GM19328 (cell line): ENCODE measurements at regions not wholly inside any gene's neighbourhood (a gene's known extent, or its start where the extent isn't known, plus 50 kb on each side); places are given as distances from the start of the nearest gene placed in this dataset.

Experiments used
- ATAC-seq: cut with Tn5 transposase; IDR thresholded peaks from one replicate; pipeline ENCODE4 v1.9.1; 2021; ENCODE audit warnings: mild to moderate bottlenecking, moderate library complexity; ENCODE audit not compliant: unreplicated experiment

DNA sequence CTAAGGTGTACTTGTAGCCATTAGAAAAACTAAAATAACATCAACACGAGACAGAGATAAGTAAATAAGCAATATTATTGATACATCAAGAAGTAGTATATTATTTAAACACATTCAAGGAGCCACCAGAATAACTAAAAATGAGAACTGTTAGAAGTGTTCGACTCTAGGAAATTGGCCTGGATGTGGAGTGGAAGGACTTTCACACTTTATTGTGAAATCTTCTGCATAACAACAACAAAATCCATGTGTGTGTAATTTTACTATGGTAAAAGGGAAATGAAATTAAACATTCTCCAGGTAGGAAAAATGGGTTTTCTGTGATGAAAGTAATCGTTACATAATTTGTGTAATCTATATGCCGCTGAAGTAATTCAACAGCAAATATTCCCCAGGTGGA lies 96.3 kb upstream of the RNF152 start:
- no peak for ATAC-seq

DNA sequence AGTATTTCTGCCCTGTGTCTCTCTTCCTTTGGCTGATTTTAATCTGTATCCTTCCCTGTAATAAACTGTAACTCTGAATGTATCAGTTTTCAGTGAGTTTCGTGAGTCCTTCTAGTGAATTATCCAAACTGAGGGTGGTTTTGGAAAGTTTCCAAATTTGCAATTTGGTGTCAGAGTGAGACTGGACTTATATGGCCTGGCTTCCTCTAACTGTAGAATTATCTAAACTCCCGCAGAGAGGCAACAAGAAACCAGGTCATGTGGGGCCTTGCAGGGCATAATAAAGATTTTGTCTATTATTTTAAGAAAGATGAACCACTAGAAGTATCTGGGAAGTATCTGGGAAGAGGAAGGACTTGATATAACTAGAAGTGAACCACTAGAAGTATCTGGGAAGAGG lies 95.3 kb upstream of the RNF152 start:
- no peak for ATAC-seq

DNA sequence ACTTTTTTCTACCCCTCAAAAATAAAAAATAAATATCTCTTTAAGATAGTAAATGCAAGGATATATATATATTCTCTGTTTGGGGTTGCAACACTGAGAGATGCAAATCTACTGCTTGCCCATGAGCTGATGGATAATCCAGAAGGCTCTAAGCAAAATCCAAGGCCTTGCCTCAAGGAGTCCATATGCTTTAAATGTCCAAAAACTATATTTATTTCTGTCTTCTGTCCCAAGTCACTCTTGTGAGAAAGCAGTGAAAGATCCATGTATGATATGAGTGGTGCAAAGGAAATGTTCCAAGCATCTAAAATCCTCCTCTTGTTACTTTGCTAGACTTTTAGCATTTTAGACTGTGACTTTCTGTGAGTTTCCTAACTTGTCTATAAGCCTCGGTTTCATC lies 92.9 kb upstream of the RNF152 start:
- ATAC-seq: no peak

DNA sequence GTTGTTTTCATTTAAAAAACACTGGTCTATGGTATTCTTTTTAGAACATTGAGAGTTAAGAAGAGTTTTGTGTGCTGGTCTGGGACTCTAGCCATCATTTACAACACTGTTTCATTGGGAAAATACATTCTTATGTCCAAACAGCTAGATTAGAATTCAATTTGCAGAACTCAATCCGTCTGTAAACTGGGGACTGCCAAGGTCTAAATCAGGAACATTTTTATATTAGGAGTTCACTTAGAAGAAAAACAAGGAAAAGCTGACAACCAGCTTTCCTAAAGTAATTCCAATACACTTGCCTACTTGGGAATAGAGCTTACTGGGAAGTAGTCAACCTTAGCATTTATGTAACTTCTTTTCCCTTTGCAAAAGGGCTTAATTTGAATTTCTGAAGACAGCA lies 91.5 kb upstream of the RNF152 start:
- ATAC-seq: no peak

DNA sequence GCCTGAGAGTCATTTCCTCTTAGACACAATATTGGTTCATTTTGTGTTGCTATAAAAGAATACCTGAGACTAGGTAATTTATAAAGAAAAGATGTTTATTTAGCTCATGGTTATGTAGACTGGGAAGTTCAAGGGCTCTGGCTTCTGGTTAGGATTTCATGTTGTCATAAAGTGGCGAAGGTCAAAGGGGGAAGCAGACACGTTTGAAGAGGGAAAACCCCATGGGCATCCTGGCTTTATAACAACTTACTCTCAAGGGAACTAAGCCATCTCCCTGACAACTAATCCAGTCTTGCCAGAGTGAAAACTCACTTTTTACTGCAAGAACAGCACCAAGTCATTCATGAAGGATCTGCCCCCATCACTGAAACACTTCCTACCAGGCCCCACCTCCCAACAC lies 89.7 kb upstream of the RNF152 start:
- no peak for ATAC-seq

DNA sequence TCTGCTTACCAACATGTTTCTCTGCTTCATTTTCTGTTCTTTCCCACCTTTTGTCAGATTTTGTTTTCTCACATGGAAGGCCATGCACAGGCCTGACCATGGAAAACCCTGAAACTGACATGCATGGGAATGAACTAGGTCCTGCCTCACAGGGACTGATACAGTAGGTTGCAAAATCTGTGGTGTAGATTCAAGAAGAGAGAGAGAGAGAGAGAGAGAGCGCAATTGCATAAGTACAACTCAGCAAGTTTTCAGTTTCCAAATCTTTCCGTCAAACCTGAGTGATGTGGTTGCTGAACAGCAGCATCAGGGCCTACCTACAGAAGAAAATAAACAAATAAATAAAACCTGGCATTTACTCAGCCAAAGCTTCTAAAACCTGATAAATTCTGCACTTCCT lies 87.5 kb upstream of the RNF152 start:
- ATAC-seq: no peak

DNA sequence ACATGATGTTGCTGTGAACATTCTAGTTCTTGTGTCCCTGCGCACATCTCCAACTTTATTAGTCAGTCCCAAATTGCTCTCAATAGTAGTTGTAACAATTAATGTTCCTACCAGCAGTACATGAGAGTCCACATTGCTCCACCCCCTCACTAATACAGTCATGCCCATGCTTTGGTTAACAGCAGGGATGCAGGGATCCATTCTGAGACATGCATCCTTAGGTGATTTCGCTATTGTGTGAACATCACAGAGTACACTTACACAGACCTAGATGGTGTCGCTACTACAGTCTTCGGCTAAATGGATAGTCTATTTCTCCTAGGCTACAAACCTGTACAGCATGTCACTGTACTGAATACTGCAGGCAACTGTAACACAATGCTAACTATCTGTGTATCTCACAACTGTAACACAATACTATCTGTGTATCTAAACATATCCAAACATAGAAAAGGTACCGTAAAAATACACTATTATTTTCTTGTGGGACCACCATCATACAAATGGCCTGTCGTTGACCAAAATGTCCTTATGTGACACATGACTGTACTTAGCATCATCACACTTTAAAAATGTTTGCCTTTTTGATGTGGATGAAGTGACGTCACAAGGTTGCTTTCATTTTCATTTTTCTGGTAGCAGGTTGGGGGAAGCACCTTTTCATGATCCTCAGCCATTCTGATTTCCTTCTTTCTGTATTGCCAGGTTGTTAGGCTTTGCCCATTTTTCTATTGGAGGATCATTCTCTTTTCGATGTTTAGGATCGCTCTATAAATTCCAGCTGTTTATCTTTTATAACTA lies 82.9 kb upstream of the RNF152 start:
- ATAC-seq: no peak

DNA sequence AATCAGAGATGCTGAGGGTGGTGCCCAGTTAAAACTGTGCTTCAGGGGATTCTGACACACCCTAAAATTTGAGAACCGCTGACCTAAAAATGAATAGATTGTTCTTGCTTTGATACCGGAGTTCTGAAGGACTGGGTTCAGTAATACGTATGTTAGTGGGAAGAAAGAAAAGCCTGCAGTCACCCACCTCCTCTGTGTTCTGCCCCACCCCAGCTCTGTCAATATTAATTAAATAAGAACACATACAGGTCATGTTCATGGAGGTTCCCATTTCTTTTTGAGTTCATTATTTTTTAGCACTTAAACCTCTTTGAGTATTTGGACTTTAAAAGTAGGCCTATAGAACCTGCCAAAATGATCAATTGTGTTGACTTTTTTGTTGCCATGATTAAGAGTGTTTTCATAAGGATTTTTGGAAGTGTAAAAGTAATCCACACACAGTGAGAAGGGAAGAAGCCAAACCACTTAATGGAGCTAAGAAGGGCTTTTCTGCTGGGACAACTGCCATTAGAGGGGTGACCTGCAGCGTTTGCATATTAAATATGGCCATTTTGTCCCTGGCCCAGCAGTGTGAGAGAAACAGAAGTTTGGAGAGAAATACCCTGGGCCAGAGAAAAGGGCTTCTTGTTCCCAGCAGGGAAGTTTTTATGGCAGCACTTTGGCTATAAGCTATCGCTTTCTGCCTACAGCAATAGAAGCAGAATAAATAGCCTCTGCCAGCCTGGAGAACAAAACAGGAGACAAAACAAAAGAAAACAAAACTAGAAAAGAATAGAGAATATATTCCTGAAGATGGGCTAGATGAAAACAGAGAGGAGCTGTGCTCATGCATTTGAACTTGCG lies 80.7 kb upstream of the RNF152 start:
- ATAC-seq: no peak

DNA sequence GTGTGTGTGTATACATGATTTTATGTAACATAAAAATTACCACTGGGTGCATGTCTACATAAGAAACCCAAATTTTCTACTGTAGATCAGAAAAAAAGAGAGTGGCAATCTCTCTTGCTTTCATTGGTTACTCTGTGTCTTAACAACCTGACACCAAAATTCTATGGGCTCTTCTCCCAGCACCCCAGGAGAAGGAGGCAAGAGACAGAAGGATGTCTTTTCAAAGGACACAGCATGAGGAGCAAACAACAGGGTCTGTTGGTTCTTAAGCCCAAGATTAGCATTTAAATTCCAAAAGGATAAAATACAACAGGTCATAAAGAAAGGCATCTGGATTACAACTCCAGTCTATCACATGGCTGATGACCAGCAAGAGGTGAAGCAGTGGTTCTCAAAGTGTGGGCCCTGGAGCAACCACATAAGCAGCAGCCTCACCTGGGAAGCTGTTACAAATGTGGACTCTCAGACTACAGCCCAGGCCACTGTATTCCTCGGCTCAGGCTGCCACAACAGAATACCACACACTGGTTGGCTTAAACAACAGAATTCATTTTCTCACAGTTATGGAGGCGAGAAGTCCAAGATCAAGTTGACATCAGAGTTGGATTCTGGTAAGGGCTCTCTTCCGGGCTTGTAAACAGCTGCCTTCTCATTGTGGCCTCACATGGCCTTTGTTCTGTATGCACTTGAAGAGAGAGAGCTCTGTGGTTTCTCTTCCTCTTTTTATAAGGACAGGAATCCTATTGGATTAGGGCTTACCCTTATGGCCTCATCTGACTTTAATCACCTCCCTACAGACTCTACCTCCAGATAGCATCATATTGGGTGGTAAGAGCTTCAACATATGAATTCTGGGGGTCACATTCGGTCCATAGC lies 79.8 kb upstream of the RNF152 start:
- ATAC-seq: peak; percentile 84

DNA sequence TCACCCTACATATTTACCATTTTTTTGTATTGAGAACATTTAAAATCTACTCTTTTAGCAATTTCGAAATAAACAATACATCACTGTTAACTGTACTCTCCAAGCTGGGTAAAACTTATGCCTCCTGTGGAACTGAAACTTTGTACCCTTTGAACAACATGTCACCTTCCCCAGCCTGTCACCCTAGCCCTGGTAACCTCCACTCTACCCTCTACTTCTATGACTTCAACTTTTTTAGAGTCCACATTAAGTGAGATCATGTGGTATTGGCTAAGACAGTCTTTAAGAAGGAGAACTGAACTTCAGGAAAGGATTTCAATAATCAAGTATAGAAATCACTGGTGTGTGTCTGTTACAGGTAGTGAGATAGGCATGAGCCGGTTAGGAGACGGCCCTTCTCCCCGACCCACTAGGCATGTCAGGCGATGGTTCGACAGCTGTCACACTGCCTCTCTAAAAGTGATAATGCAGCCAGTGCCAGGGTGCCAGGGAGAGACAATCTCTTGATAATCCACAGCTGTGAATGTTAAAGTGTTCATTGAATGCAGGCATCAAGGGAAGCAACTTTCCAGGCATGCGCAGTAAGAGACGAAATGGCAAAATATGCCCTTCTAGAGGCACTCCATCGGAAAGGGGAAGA lies 74.6 kb upstream of the RNF152 start:
- ATAC-seq: no peak

DNA sequence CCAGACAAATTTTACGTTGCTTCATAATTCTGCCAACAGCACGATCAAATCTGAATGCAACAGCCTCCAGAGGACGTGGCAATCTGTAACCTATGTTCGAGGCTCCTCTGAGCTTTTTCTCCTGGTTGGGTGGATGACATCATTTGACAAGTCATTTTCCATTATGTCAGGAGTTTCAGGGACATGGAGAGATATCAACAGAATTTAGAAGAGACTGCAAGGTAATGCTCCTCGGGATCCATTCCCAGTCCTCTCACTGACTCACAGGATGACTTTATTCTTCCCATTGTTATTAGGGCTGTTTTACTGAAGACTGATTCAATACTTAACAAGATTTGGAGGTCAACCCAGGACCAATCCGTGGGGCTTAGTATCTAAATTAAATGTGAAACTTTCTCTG lies 72.5 kb upstream of the RNF152 start:
- ATAC-seq: no peak

DNA sequence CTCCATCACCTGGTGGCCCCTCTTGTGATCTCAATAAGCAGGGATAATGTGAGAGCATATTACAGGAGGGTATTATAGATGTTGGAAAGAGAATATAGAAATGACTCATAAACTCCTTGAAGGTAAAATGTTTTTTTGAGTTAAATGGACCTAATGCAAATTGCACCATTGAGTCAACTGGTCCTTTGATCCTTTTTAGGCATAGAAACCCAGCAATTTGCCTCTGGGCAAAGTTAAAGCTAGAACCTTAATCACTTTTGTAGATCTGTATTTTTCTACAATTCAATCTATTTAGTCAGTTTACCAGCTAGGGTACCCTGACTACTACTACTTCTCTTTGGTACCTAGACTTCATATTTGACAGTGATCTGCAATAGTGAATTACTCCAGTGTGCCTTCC lies 71.8 kb upstream of the RNF152 start:
- no peak for ATAC-seq

DNA sequence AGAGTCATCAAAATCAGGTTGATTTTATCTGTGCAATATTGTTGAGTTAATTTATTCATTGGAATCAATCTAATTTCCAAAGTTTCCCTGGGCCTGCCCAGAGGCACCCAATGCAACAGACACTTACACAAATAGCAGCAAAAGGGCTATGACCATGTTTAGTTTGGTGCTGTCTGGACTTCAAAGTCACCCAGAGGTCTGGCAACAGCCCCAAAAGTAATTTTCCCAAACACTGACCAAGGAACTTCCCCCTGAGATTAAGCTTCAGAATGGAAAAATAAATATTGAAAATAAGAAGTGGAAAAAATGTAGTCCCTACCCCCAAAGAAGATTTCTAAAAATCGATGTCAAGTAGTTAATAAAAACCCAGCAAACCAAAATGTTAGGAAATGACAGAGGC lies 70.9 kb upstream of the RNF152 start:
- ATAC-seq: no peak

DNA sequence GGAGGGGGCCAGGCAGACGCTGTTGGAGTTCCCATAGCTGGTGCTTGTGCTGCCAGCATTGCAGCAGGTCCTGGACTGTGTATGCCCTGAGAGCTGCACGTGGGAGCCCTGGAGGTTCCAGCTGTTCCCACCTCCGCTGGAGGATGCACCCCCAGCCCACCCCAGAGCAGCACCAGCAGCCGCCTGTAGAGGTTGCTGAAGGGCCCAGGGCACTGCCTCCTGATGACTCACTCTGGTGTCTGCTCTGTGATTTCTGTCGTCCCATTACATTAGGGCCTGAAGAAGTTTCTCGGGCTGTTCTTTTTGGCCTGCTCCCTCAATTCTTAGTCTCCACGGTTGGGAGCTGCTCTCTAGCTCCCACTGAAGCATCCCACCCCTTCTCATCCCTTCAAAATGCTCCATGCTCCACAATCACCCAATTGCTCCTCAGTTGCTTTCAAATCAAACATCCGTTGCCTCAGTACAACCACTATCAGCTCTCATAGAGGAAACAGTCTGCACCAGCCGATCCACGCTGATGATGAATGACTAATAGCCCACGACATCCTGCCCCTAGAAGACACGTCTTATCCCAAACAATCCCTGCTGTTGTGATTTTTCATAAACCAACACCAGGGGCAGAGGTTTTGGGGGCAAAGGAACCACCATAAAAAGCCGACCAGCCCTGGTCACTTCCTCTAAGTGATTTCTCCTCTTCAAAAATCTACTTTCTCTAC lies 65.2 kb upstream of the RNF152 start:
- no peak for ATAC-seq

DNA sequence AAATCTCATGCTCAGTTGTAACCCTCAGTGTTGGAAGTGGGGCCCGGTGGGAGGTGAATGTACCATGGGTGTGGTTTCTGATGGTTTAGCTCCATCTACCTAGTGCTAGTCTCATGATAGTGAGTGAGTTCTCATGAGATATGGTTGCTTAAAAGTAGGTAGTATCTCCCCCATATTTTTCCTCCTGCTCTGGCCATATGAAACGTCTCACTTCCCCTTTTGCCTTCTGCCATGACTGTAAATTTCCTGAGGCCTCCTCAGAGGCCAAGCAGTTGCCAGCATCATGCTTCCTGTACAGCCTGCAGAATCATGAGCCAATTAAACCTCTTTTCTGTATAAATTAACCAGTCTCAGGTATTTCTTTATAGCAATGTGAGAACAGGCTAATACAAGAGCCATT lies 62.8 kb upstream of the RNF152 start:
- no peak for ATAC-seq

DNA sequence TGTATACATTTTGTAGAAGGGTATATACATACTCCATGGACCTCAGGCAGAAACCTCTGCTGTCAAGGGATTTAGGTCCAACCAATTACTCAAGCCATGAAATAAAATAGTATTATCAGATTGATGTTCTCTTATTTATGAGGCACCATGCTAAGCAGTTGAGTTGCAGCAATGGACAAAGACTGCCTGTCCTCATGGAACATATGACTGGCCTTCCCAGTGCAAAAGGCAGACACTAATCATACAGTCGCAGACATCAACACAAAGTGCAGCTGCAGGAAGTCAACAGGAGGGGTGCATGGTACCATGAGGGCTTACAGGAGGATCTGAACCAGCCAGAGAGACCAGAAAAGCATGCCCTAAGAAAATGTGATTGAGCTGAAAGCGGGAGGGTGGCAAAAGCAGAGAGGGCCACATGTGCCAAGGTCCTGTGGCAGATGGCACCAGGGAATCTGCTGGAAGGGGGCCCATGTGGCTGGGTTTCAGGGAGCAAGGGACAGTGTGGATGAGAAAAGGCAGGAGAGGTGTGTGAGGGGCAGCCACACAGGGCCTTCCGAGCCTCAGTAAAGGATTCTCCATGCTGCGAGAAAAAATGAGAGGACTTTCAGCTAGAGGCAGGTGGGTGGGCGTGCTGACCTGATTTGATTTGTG lies 61.4 kb upstream of the RNF152 start:
- no peak for ATAC-seq

DNA sequence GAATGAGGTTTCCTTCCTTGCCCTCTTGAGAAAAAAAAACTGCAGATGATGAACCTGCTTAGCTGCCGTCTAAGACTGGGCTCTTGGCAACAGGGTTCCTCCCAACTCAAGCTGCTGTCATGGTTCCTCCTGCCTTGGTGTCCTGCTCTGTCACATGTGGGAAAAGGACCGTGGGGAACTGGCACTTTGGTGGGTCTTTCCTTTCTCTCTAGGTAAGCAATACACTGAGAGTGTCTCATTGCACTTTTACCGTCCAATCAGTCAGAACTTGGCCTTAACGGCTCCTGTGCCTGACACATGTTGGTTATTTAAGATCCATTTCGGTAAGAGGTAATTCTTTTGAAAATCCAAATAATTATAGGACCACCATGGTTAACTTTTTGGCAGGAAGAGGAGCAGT lies 60.8 kb upstream of the RNF152 start:
- ATAC-seq: no peak

DNA sequence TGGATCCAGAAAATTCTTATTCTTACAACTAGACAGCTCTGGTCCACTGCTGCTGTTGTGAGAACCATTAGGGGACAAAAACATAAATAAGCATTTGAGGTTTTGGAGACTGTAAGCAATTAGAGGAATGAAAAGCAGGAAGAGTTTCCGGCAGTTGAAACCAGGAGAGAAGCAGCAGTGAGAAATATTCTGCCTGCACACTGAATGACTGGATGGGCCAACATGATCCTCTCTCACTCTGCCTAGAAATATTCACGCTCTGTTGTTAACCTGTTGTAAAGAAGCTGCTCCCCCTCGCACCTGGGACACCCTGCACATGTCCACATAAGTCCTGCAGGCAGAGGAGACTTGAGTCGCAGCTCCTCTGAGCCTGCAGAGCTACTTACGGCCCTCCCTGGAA lies 60.4 kb upstream of the RNF152 start:
- no peak for ATAC-seq

DNA sequence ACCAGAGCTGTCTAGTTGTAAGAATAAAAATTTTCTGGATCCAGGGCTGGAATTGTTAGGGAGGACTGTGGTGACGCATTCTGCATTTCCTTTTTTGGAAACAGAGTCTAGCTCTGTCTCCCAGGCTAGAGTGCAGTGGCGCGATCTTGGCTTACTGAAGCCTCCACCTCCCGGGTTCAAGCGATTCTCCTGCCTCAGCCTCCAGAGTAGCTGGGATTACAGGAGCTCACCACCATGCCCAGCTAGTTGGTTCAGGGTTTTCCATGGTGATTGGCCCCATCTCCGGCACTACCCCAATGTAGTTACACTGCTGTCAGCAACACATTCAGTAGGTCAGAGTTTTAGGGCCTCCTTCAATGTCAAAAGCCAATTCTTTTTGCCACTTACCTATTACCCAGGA lies 58.6 kb upstream of the RNF152 start:
- ATAC-seq: no peak

DNA sequence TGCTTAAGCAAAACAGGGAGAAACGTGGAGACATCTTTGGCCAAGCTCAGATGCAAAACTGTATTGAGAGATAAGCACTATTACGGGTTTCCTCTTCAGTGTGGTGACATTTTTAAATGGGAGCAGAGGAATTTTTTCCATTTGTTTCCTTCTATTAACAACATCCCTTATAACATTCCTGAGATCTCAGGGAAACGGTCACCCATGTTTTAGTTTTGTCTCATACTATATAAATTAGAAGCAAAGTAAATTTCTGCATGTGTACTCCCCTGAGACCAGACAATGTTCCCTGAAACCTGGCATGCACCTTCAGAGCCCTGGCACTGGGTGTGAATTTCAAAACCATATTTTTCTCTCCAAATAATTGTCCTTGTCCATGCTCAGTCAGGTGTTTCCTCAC lies 57.6 kb upstream of the RNF152 start:
- no peak for ATAC-seq
